Type B pancreatic cell (in vitro differentiated cells): ENCODE measurements at regions not wholly inside any gene's neighbourhood (a gene's known extent, or its start where the extent isn't known, plus 50 kb on each side); places are given as distances from the start of the nearest gene placed in this dataset.

Source experiments
- DNase-seq: peaks from one replicate; pipeline ENCODE4 v3.0.0; 2021; ENCODE audit warnings: mixed read lengths; ENCODE audit not compliant: unreplicated experiment; ENCODE audit errors: extremely low spot score
- H3K27ac Mint-ChIP-seq: 2 replicates; pipeline ENCODE4 v1.8.0; 2021; ENCODE audit warnings: mild to moderate bottlenecking, mixed read lengths
- H3K27me3 Mint-ChIP-seq: 2 replicates; pipeline ENCODE4 v1.8.0; 2021; ENCODE audit warnings: mixed read lengths
- H3K36me3 Mint-ChIP-seq: 2 replicates; pipeline ENCODE4 v1.8.0; 2021; ENCODE audit warnings: mixed read lengths
- H3K4me1 Mint-ChIP-seq: one replicate; pipeline ENCODE4 v1.8.0; 2021; ENCODE audit warnings: mixed read lengths; ENCODE audit not compliant: unreplicated experiment
- H3K4me3 Mint-ChIP-seq: 2 replicates; pipeline ENCODE4 v1.8.0; 2021; ENCODE audit warnings: mild to moderate bottlenecking, mixed read lengths
- H3K9me3 Mint-ChIP-seq: 2 replicates; pipeline ENCODE4 v1.8.0; 2021; ENCODE audit warnings: mixed read lengths
- TF ChIP-seq, protein P1 (sequence below): fragments of 200-600 bp; sonication (generic); conservative IDR thresholded peaks from 2 replicates; pipeline ENCODE4 v1.5.0; 2021; ENCODE audit warnings: antibody characterized with exemption, mild to moderate bottlenecking

DNA sequence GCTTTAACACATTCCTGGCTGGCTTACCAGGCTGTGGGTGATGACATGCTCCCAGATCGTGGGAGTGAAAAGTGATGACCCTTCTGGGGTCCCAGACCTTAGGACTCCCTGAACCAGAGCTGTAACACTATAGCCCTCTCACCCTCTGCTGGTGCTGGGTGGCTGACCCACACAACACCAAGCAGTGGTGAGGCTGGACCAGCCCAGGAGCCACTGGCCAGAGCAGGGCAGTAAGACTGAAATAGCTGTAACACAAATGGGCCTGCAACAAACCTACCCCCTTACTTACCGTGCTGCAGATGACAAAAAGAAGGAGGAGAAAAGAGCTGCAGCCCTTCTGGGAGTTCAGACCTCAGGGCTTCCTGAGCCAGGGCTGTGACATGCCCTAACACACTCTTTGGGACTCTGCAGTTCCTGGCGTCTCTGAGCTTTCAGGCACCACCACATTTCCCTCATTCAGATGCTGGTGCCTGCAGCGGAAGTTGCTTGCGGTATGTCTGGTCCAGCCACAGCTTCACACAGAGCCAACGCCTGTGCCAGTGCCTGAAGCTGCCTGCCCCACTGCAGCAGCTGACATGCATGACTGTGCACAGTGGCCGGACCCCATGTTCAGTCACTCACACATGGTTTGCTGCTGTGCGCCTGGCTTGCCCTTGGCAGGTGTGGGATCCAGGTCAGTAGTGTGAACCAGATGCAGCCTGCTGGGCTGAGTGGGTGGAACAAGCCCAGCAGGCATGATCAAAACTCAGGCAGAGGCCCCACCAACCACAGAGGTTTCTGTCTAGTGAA, 1247.4 kb downstream of the EFNA5 start:
- DNase-seq = no peak
- no peaks in the 10 kb centered on the region for H3K9me3 Mint-ChIP-seq
- TF ChIP-seq, protein P1, sequence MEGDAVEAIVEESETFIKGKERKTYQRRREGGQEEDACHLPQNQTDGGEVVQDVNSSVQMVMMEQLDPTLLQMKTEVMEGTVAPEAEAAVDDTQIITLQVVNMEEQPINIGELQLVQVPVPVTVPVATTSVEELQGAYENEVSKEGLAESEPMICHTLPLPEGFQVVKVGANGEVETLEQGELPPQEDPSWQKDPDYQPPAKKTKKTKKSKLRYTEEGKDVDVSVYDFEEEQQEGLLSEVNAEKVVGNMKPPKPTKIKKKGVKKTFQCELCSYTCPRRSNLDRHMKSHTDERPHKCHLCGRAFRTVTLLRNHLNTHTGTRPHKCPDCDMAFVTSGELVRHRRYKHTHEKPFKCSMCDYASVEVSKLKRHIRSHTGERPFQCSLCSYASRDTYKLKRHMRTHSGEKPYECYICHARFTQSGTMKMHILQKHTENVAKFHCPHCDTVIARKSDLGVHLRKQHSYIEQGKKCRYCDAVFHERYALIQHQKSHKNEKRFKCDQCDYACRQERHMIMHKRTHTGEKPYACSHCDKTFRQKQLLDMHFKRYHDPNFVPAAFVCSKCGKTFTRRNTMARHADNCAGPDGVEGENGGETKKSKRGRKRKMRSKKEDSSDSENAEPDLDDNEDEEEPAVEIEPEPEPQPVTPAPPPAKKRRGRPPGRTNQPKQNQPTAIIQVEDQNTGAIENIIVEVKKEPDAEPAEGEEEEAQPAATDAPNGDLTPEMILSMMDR = no peak
- H3K36me3 Mint-ChIP-seq = no peaks in the 10 kb centered on the region
- H3K27me3 Mint-ChIP-seq = no peaks in the 10 kb centered on the region
- H3K4me3 Mint-ChIP-seq = no peak overlapping the region
- H3K4me1 Mint-ChIP-seq = no peaks in the 10 kb centered on the region
- no peak overlapping the region for H3K27ac Mint-ChIP-seq

DNA sequence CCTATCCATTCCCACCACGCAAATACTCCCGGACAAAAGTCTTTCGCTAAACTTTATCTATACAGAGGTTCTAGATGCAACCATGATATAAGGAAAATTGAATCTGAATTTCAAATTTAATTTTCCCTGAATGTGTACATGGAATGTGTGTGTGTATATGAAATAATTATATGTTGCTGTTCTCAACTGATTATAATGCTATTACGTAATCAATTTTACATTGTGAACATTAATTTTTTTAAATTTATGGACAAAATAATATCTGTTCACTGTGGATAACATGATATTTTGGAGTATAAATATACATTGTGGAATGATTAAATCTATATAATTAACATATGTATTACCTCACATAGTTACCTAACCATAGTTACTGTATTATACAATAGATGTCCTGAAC, 1250.6 kb downstream of the EFNA5 start:
- Mint-ChIP-seq H3K9me3 (no peaks in the 10 kb centered on the region), H3K27me3 (no peaks in the 10 kb centered on the region), H3K4me3 (no peak overlapping the region), H3K4me1 (no peaks in the 10 kb centered on the region), H3K27ac (no peak overlapping the region), H3K36me3 (no peaks in the 10 kb centered on the region)
- TF ChIP-seq, protein P1 = no peak
- DNase-seq = no peak

DNA sequence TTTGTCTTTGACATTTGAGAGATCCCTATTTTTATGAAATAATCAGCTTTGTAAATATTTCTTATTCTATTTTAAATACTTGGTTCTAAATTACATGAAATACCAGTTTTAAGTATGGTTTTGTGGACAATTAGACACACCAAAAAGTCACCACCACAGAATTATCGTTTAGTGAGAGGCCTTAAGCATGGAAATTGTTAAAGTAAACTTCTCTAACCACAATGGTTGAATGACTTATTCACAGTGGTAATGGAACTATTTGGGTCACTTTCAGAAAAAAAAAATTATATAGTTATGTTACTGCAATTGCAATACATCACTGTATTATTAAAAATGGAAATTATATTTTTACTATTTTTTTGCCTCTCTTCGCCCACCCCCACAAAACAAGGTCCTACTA, 1252.5 kb downstream of the EFNA5 start:
- Mint-ChIP-seq H3K4me1 (no peaks in the 10 kb centered on the region), H3K27ac (no peak overlapping the region), H3K27me3 (no peaks in the 10 kb centered on the region), H3K36me3 (no peaks in the 10 kb centered on the region), H3K9me3 (no peaks in the 10 kb centered on the region), H3K4me3 (no peak overlapping the region)
- no peak for DNase-seq
- TF ChIP-seq, protein P1 = no peak

DNA sequence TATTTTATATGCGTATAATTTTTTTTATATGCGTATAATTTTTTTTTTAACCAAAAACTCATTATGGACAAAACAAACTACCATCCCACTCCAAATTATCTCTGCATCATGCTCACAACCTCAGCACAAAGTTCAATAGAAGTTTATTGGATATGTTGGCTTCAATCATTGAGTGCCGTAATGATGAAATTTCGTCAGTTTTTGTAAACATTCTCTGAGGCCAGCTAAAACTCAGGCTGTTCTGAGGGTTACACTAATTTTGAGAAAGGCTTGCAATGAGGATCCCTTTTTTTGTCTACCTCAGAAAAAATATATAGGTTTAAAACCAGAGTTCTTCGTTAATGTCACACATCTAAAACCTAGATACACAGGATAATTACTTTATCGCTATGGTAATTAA, 1253.2 kb downstream of the EFNA5 start:
- H3K36me3 Mint-ChIP-seq = no peaks in the 10 kb centered on the region
- no peaks in the 10 kb centered on the region for H3K27me3 Mint-ChIP-seq
- no peak for DNase-seq
- H3K27ac Mint-ChIP-seq = no peak overlapping the region
- H3K4me1 Mint-ChIP-seq = no peaks in the 10 kb centered on the region
- TF ChIP-seq, protein P1 = no peak
- no peak overlapping the region for H3K4me3 Mint-ChIP-seq
- H3K9me3 Mint-ChIP-seq = no peaks in the 10 kb centered on the region

DNA sequence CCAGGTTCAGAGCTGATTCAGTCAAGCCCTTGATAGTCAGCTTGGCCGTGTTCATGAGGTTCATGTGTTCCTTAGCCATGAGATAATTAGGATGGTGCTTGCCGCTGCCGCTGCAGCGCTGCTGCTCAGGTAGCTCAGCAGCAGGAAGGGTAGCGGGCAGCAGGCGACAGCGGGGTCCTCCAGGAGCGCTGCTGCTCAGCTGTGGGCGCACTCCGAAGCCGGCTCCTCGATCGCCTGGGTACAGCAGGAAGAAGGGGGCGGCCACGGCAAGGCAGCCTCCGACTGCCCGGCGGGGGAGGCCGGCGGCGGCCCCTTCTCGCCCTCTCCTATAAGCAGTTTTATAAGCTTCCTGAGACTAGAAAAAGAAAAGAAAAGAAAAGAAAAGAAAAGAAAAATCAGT, 1253.6 kb downstream of the EFNA5 start:
- TF ChIP-seq, protein P1 = no peak
- no peak for DNase-seq
- Mint-ChIP-seq H3K36me3 (no peaks in the 10 kb centered on the region), H3K27ac (no peak overlapping the region), H3K4me3 (no peak overlapping the region), H3K4me1 (no peaks in the 10 kb centered on the region), H3K9me3 (no peaks in the 10 kb centered on the region), H3K27me3 (no peaks in the 10 kb centered on the region)
